HepG2 (cell line): ENCODE measurements at regions not wholly inside any gene's neighbourhood (a gene's known extent, or its start where the extent isn't known, plus 50 kb on each side); places are given as distances from the start of the nearest gene placed in this dataset.

ENCODE experiments used
- CBX1 ChIP-seq: IDR thresholded peaks from one replicate; pipeline ENCODE4 v1.6.1; 2016; ENCODE audit warnings: antibody characterized with exemption, low read depth
- EHMT2 ChIP-seq: fragments of 200-600 bp; sonication (generic); IDR thresholded peaks from 2 replicates; pipeline ENCODE4 v1.7.0; 2017; ENCODE audit warnings: antibody characterized with exemption, low read depth, low read length, borderline replicate concordance
- FOSL1 ChIP-seq: sonication (generic); formaldehyde crosslinking; IDR thresholded peaks from 2 replicates; pipeline ENCODE4 v1.9.0; 2021; ENCODE audit warnings: missing genetic modification reagents, borderline replicate concordance
- KDM6A ChIP-seq: IDR thresholded peaks from 2 replicates; pipeline ENCODE4 v1.6.1; 2016; ENCODE audit warnings: low read depth
- MXD3 ChIP-seq: IDR thresholded peaks from 2 replicates; pipeline ENCODE4 v1.6.1; 2016; ENCODE audit warnings: mild to moderate bottlenecking, missing biosample characterization, missing genetic modification reagents
- NCOA2 ChIP-seq: sonication (generic); formaldehyde crosslinking; IDR thresholded peaks from 2 replicates; pipeline ENCODE4 v1.8.0; 2022; ENCODE audit warnings: inconsistent platforms
- SIX1 ChIP-seq: sonication (generic); formaldehyde crosslinking; IDR thresholded peaks from 2 replicates; pipeline ENCODE4 v1.4.0; 2020; ENCODE audit warnings: missing genetic modification reagents, borderline replicate concordance
- SRY ChIP-seq: sonication (generic); formaldehyde crosslinking; IDR thresholded peaks from 2 replicates; pipeline ENCODE4 v1.8.0; 2022; ENCODE audit warnings: mild to moderate bottlenecking, missing genetic modification reagents
- ZFAT ChIP-seq: sonication (generic); formaldehyde crosslinking; conservative IDR thresholded peaks from 2 replicates; pipeline ENCODE4 v1.8.1; 2023; ENCODE audit warnings: missing genetic modification reagents, inconsistent platforms
- ZFP62 ChIP-seq: sonication (generic); formaldehyde crosslinking; IDR thresholded peaks from 2 replicates; pipeline ENCODE4 v1.4.0; 2020; ENCODE audit warnings: missing genetic modification reagents
- ZNF446 ChIP-seq: sonication (generic); formaldehyde crosslinking; IDR thresholded peaks from 2 replicates; pipeline ENCODE4 v1.5.0; 2020; ENCODE audit warnings: mild to moderate bottlenecking, missing genetic modification reagents
- ZNF589 ChIP-seq: sonication (generic); formaldehyde crosslinking; conservative IDR thresholded peaks from 2 replicates; pipeline ENCODE4 v1.8.0; 2022; ENCODE audit warnings: mild to moderate bottlenecking, moderate library complexity, missing genetic modification reagents
- ZNF784 ChIP-seq: sonication (generic); formaldehyde crosslinking; IDR thresholded peaks from 2 replicates; pipeline ENCODE4 v1.5.1; 2020; ENCODE audit warnings: missing genetic modification reagents, mild to moderate bottlenecking, borderline replicate concordance
- TF ChIP-seq, protein P1 (sequence below), 2 experiments: fragments of 450-650 bp in 1 of 2; sonication (generic) in 1 of 2; formaldehyde crosslinking in 1 of 2; IDR thresholded peaks; 2 replicates each; pipeline versions ENCODE4 v1.6.1 to v1.8.0; 2016 to 2022; ENCODE audit warnings: antibody characterized with exemption in 1 of 2, mild to moderate bottlenecking in 1 of 2, missing genetic modification reagents in 1 of 2
- TF ChIP-seq, protein P2 (sequence below): sonication (generic); formaldehyde crosslinking; IDR thresholded peaks from 2 replicates; pipeline ENCODE4 v1.4.0; 2020; ENCODE audit warnings: missing genetic modification reagents, mild to moderate bottlenecking, borderline replicate concordance
- TF ChIP-seq, protein P3 (sequence below): sonication (generic); formaldehyde crosslinking; IDR thresholded peaks from 2 replicates; pipeline ENCODE4 v1.5.0; 2020; ENCODE audit warnings: missing genetic modification reagents

GRCh38 chr7:25952261-25953057 lies 199.5 kb upstream of the NFE2L3 start (continued):
- TF ChIP-seq, protein P1, sequence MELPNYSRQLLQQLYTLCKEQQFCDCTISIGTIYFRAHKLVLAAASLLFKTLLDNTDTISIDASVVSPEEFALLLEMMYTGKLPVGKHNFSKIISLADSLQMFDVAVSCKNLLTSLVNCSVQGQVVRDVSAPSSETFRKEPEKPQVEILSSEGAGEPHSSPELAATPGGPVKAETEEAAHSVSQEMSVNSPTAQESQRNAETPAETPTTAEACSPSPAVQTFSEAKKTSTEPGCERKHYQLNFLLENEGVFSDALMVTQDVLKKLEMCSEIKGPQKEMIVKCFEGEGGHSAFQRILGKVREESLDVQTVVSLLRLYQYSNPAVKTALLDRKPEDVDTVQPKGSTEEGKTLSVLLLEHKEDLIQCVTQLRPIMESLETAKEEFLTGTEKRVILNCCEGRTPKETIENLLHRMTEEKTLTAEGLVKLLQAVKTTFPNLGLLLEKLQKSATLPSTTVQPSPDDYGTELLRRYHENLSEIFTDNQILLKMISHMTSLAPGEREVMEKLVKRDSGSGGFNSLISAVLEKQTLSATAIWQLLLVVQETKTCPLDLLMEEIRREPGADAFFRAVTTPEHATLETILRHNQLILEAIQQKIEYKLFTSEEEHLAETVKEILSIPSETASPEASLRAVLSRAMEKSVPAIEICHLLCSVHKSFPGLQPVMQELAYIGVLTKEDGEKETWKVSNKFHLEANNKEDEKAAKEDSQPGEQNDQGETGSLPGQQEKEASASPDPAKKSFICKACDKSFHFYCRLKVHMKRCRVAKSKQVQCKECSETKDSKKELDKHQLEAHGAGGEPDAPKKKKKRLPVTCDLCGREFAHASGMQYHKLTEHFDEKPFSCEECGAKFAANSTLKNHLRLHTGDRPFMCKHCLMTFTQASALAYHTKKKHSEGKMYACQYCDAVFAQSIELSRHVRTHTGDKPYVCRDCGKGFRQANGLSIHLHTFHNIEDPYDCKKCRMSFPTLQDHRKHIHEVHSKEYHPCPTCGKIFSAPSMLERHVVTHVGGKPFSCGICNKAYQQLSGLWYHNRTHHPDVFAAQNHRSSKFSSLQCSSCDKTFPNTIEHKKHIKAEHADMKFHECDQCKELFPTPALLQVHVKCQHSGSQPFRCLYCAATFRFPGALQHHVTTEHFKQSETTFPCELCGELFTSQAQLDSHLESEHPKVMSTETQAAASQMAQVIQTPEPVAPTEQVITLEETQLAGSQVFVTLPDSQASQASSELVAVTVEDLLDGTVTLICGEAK (IDR thresholded peaks at IDR 0.05), result no peak
- TF ChIP-seq, protein P1 (CRISPR knock-in tag; IDR thresholded peaks at IDR 0.05), result peak; percentile 91
- TF ChIP-seq, protein P2, sequence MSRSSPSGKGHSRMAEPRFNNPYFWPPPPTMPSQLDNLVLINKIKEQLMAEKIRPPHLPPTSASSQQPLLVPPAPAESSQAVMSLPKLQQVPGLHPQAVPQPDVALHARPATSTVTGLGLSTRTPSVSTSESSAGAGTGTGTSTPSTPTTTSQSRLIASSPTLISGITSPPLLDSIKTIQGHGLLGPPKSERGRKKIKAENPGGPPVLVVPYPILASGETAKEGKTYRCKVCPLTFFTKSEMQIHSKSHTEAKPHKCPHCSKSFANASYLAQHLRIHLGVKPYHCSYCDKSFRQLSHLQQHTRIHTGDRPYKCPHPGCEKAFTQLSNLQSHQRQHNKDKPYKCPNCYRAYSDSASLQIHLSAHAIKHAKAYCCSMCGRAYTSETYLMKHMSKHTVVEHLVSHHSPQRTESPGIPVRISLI (CRISPR knock-in tag), result peak; percentile 62; the same call in 1 of the 2 replicates
- peak; percentile 64; the same call in 1 of the 2 replicates for TF ChIP-seq SRY
- TF ChIP-seq KDM6A (CRISPR knock-in tag), result peak; percentile 87
- peak; percentile 79; the same call in 1 of the 2 replicates for TF ChIP-seq ZNF784 (CRISPR knock-in tag)
- TF ChIP-seq ZNF446, result 0 out of 2 replicates have a peak, but pooled peaks have one; percentile 42
- TF ChIP-seq ZFP62 (CRISPR knock-in tag), result no peak
- peak; percentile 65; the same call in 1 of the 2 replicates for TF ChIP-seq EHMT2
- no peak for TF ChIP-seq FOSL1 (CRISPR knock-in tag)
- TF ChIP-seq, protein P3, sequence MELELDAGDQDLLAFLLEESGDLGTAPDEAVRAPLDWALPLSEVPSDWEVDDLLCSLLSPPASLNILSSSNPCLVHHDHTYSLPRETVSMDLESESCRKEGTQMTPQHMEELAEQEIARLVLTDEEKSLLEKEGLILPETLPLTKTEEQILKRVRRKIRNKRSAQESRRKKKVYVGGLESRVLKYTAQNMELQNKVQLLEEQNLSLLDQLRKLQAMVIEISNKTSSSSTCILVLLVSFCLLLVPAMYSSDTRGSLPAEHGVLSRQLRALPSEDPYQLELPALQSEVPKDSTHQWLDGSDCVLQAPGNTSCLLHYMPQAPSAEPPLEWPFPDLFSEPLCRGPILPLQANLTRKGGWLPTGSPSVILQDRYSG (CRISPR knock-in tag), result no peak
- peak; percentile 91 for TF ChIP-seq NCOA2
- no peak for TF ChIP-seq MXD3
- 0 out of 2 replicates have a peak, but pooled peaks have one; percentile 33 for TF ChIP-seq SIX1 (CRISPR knock-in tag)
- TF ChIP-seq CBX1, result peak; percentile 49
- peak; percentile 84 for TF ChIP-seq ZNF589 (CRISPR knock-in tag)
- TF ChIP-seq ZFAT (CRISPR knock-in tag), result no peak
